ENCODE measurements at regions not wholly inside any gene's neighbourhood (a gene's known extent, or its start where the extent isn't known, plus 50 kb on each side); places are given as distances from the start of the nearest gene placed in this dataset.
"Not testable (repeated sequence)": the region's sequence is repeated elsewhere in the genome, so short reads cannot be mapped to it uniquely, and the experiment has no call there.

DNA sequence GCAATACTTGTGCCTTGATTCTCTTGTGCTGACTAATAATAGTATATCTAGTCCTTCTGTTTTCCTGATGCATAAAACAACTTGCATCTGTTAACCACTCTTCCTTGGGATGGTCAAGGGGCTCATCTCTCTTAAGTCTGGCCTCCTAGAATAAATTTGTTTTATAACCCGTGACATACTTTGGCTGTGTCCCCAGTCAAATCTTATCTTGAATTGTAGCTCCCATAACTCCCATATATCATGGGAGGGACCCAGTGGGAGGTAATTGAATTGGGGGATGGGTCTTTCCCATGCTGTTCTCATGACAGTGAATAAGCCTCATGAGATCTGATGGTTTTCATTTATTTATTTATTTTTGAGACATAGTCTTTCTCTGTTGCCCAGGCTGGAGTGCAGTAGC, 146.2 kb downstream of the ALG10 start:
- not testable (repeated sequence) for H3K4me1 ChIP-seq (ENCODE audit: control insufficient read depth in 3 of 3, insufficient read depth in 3 of 3, low read length in 3 of 3); H3K27me3 ChIP-seq (ENCODE audit: control insufficient read depth in 3 of 3, insufficient read depth in 3 of 3, low read length in 3 of 3); H3K36me3 ChIP-seq (ENCODE audit: control insufficient read depth in 3 of 3, insufficient read depth in 3 of 3, low read length in 3 of 3); H3K27ac ChIP-seq (ENCODE audit: low read depth, low read length); H3K9me3 ChIP-seq (ENCODE audit: control insufficient read depth in 3 of 3, low read length in 3 of 3); H3K4me3 ChIP-seq (ENCODE audit: low read length in 3 of 3); H3K9ac ChIP-seq (ENCODE audit: low read depth in 1 of 3, low read length in 3 of 3)

GRCh38 chr12:34186492-34186891, 164.2 kb downstream of the ALG10 start:
- no peak overlapping the region for H3K27ac ChIP-seq (ENCODE audit: low read depth, low read length)
- no peak overlapping the region for H3K9ac ChIP-seq (ENCODE audit: low read depth in 1 of 3, low read length in 3 of 3)
- H3K4me3 ChIP-seq (ENCODE audit: low read length in 3 of 3) = no peak overlapping the region
- no peaks in the 10 kb centered on the region for H3K36me3 ChIP-seq (ENCODE audit: control insufficient read depth in 3 of 3, insufficient read depth in 3 of 3, low read length in 3 of 3)
- no peaks in the 10 kb centered on the region for H3K9me3 ChIP-seq (ENCODE audit: control insufficient read depth in 3 of 3, low read length in 3 of 3)
- H3K27me3 ChIP-seq (ENCODE audit: control insufficient read depth in 3 of 3, insufficient read depth in 3 of 3, low read length in 3 of 3) = no peaks in the 10 kb centered on the region
- H3K4me1 ChIP-seq (ENCODE audit: control insufficient read depth in 3 of 3, insufficient read depth in 3 of 3, low read length in 3 of 3) = no peaks in the 10 kb centered on the region

DNA sequence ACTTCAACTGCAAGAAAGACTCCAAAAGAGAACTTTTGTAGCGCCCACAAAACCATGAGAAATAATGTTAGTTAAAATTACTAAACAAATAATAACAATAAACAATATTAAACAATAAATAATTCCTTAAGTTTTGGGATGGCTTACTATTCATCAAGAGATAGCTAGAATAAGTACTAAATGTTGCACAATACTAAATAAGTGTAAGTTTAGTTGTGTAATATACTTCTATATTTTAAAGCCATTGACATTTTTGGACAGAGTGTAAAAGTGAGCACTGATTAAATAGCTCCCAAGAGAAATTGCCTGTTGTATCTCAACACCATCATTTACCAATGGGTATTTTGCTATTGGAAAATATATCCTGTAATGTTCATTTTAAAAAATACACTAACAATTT, 166.7 kb downstream of the ALG10 start:
- no peaks in the 10 kb centered on the region for H3K27me3 ChIP-seq (ENCODE audit: control insufficient read depth in 3 of 3, insufficient read depth in 3 of 3, low read length in 3 of 3)
- no peak overlapping the region for H3K4me3 ChIP-seq (ENCODE audit: low read length in 3 of 3)
- no peaks in the 10 kb centered on the region for H3K4me1 ChIP-seq (ENCODE audit: control insufficient read depth in 3 of 3, insufficient read depth in 3 of 3, low read length in 3 of 3)
- H3K36me3 ChIP-seq (ENCODE audit: control insufficient read depth in 3 of 3, insufficient read depth in 3 of 3, low read length in 3 of 3) = no peaks in the 10 kb centered on the region
- no peak overlapping the region for H3K9ac ChIP-seq (ENCODE audit: low read depth in 1 of 3, low read length in 3 of 3)
- no peak overlapping the region for H3K27ac ChIP-seq (ENCODE audit: low read depth, low read length)
- no peaks in the 10 kb centered on the region for H3K9me3 ChIP-seq (ENCODE audit: control insufficient read depth in 3 of 3, low read length in 3 of 3)

DNA sequence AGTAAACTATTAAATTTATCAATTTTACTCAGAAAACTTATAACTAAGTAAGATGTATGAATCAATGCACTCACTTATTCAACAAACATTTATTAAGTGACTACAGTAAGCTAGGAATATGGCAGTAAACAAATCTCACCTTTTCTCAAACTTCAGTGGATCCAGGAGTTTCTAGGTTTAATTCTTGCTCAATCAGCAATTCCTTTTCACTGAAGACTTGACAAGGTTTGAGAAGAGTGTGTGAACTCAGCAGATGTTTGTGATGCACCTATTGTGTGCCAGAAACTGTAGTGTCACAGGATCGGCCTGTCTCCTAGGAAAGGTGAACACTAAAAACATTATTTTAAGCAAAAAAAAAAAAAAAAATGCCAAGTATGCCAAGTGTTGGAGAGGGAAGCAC, 167.8 kb downstream of the ALG10 start:
- no peaks in the 10 kb centered on the region for H3K9me3 ChIP-seq (ENCODE audit: control insufficient read depth in 3 of 3, low read length in 3 of 3)

DNA sequence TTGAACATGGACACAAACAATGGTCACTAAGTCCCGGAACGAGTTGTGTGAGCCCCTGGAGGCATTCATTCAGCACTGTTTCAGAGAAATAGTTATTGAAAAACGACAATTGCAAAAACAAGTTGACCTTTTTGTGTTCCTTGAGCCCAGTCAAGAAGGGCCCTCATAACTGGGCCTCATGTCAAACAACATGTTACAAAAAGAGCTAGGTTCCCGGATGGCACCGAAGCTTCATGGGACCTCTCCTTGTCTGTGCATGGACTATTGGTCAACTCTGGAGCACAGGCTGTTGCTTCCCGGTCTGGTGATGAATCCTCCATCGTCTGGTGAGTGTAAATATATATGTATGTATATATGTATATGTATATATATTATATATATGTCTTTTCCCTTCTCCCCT, 176.6 kb downstream of the ALG10 start:
- no peaks in the 10 kb centered on the region for H3K27me3 ChIP-seq (ENCODE audit: control insufficient read depth in 3 of 3, insufficient read depth in 3 of 3, low read length in 3 of 3)
- no peak overlapping the region for H3K4me3 ChIP-seq (ENCODE audit: low read length in 3 of 3)
- no peak overlapping the region for H3K9ac ChIP-seq (ENCODE audit: low read depth in 1 of 3, low read length in 3 of 3)
- H3K27ac ChIP-seq (ENCODE audit: low read depth, low read length) = no peak overlapping the region
- peaks cover 0 to 2% (median 0%) of the 10 kb centered on the region in 3 donors for H3K9me3 ChIP-seq (ENCODE audit: control insufficient read depth in 3 of 3, low read length in 3 of 3)
- no peaks in the 10 kb centered on the region for H3K4me1 ChIP-seq (ENCODE audit: control insufficient read depth in 3 of 3, insufficient read depth in 3 of 3, low read length in 3 of 3)
- H3K36me3 ChIP-seq (ENCODE audit: control insufficient read depth in 3 of 3, insufficient read depth in 3 of 3, low read length in 3 of 3) = no peaks in the 10 kb centered on the region

More for the DNA sequence above, 167.8 kb downstream of the ALG10 start:
- Histone ChIP-seq H3K27me3 (ENCODE audit: control insufficient read depth in 3 of 3, insufficient read depth in 3 of 3, low read length in 3 of 3) (no peaks in the 10 kb centered on the region), H3K4me1 (ENCODE audit: control insufficient read depth in 3 of 3, insufficient read depth in 3 of 3, low read length in 3 of 3) (no peaks in the 10 kb centered on the region), H3K27ac (ENCODE audit: low read depth, low read length) (no peak overlapping the region), H3K4me3 (ENCODE audit: low read length in 3 of 3) (no peak overlapping the region), H3K9ac (ENCODE audit: low read depth in 1 of 3, low read length in 3 of 3) (no peak overlapping the region), H3K36me3 (ENCODE audit: control insufficient read depth in 3 of 3, insufficient read depth in 3 of 3, low read length in 3 of 3) (no peaks in the 10 kb centered on the region)

GRCh38 chr12:34203866-34204620, 181.7 kb downstream of the ALG10 start:
- Histone ChIP-seq H3K4me3 (ENCODE audit: low read length in 3 of 3) (no peak overlapping the region), H3K9me3 (ENCODE audit: control insufficient read depth in 3 of 3, low read length in 3 of 3) (no peaks in the 10 kb centered on the region), H3K27me3 (ENCODE audit: control insufficient read depth in 3 of 3, insufficient read depth in 3 of 3, low read length in 3 of 3) (no peaks in the 10 kb centered on the region), H3K36me3 (ENCODE audit: control insufficient read depth in 3 of 3, insufficient read depth in 3 of 3, low read length in 3 of 3) (no peaks in the 10 kb centered on the region), H3K9ac (ENCODE audit: low read depth in 1 of 3, low read length in 3 of 3) (no peak overlapping the region), H3K4me1 (ENCODE audit: control insufficient read depth in 3 of 3, insufficient read depth in 3 of 3, low read length in 3 of 3) (no peaks in the 10 kb centered on the region), H3K27ac (ENCODE audit: low read depth, low read length) (no peak overlapping the region)

- no peaks in the 10 kb centered on the region for H3K4me1 ChIP-seq (ENCODE audit: control insufficient read depth in 3 of 3, insufficient read depth in 3 of 3, low read length in 3 of 3)
- no peaks in the 10 kb centered on the region for H3K27me3 ChIP-seq (ENCODE audit: control insufficient read depth in 3 of 3, insufficient read depth in 3 of 3, low read length in 3 of 3)
- no peaks in the 10 kb centered on the region for H3K36me3 ChIP-seq (ENCODE audit: control insufficient read depth in 3 of 3, insufficient read depth in 3 of 3, low read length in 3 of 3)
- H3K27ac ChIP-seq (ENCODE audit: low read depth, low read length) = no peak overlapping the region
- H3K9ac ChIP-seq (ENCODE audit: low read depth in 1 of 3, low read length in 3 of 3) = no peak overlapping the region
- no peaks in the 10 kb centered on the region for H3K9me3 ChIP-seq (ENCODE audit: control insufficient read depth in 3 of 3, low read length in 3 of 3)
- no peak overlapping the region for H3K4me3 ChIP-seq (ENCODE audit: low read length in 3 of 3)
Measured at GRCh38 chr12:34204830-34205285, 182.6 kb downstream of the ALG10 start.

- Histone ChIP-seq H3K27ac (ENCODE audit: low read depth, low read length) (no peak overlapping the region), H3K9ac (ENCODE audit: low read depth in 1 of 3, low read length in 3 of 3) (no peak overlapping the region), H3K4me1 (ENCODE audit: control insufficient read depth in 3 of 3, insufficient read depth in 3 of 3, low read length in 3 of 3) (no peaks in the 10 kb centered on the region), H3K9me3 (ENCODE audit: control insufficient read depth in 3 of 3, low read length in 3 of 3) (no peaks in the 10 kb centered on the region), H3K36me3 (ENCODE audit: control insufficient read depth in 3 of 3, insufficient read depth in 3 of 3, low read length in 3 of 3) (no peaks in the 10 kb centered on the region), H3K4me3 (ENCODE audit: low read length in 3 of 3) (no peak overlapping the region), H3K27me3 (ENCODE audit: control insufficient read depth in 3 of 3, insufficient read depth in 3 of 3, low read length in 3 of 3) (no peaks in the 10 kb centered on the region)
Measured at GRCh38 chr12:34205401-34205800, 183.1 kb downstream of the ALG10 start.

DNA sequence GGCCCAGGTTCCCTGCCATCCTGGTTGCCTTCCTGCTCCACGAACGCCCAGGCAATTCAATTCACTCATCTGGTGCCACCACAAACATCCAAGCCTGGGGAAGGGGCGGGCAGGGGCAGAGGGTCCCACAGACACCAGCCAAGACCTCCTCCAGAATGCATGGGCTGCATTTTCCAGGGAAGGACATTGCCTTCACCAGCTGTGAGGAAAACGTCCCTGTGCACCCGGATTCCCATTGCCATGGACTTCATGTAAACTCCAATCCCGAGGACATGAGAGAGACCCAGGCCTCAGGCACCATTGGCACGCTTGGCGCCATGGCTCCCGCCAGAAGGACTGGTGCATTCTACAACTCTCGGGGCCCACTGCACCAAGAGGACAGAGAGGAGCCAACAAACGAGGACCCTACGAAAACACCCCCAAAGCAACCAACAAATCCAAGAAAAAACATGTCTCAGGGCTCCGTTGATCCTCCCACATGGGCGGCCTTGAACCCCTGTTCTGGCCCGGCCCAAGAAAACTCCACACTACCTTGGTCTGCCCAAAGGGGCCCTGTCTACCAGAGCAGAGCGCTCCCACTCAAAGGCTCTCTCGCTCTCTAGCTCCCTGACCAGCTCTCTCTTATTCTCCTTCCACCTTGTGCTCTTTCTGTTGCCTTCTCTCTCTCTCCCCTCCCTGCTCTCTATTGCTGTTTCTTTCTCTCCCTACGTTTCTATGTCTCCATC, 183.9 kb downstream of the ALG10 start:
- Histone ChIP-seq H3K9ac (ENCODE audit: low read depth in 1 of 3, low read length in 3 of 3) (no peak overlapping the region), H3K4me1 (ENCODE audit: control insufficient read depth in 3 of 3, insufficient read depth in 3 of 3, low read length in 3 of 3) (no peaks in the 10 kb centered on the region), H3K27me3 (ENCODE audit: control insufficient read depth in 3 of 3, insufficient read depth in 3 of 3, low read length in 3 of 3) (no peaks in the 10 kb centered on the region), H3K9me3 (ENCODE audit: control insufficient read depth in 3 of 3, low read length in 3 of 3) (no peaks in the 10 kb centered on the region), H3K4me3 (ENCODE audit: low read length in 3 of 3) (no peak overlapping the region), H3K36me3 (ENCODE audit: control insufficient read depth in 3 of 3, insufficient read depth in 3 of 3, low read length in 3 of 3) (no peaks in the 10 kb centered on the region), H3K27ac (ENCODE audit: low read depth, low read length) (no peak overlapping the region)

GRCh38 chr12:34207858-34208257, 185.6 kb downstream of the ALG10 start:
- no peak overlapping the region for H3K27ac ChIP-seq (ENCODE audit: low read depth, low read length)
- no peak overlapping the region for H3K4me3 ChIP-seq (ENCODE audit: low read length in 3 of 3)
- H3K36me3 ChIP-seq (ENCODE audit: control insufficient read depth in 3 of 3, insufficient read depth in 3 of 3, low read length in 3 of 3) = no peaks in the 10 kb centered on the region
- H3K27me3 ChIP-seq (ENCODE audit: control insufficient read depth in 3 of 3, insufficient read depth in 3 of 3, low read length in 3 of 3) = no peaks in the 10 kb centered on the region
- H3K9ac ChIP-seq (ENCODE audit: low read depth in 1 of 3, low read length in 3 of 3) = no peak overlapping the region
- H3K9me3 ChIP-seq (ENCODE audit: control insufficient read depth in 3 of 3, low read length in 3 of 3) = no peaks in the 10 kb centered on the region
- no peaks in the 10 kb centered on the region for H3K4me1 ChIP-seq (ENCODE audit: control insufficient read depth in 3 of 3, insufficient read depth in 3 of 3, low read length in 3 of 3)

Measured in skeletal muscle tissue (tissue), 3 donors.